PC-9 (cell line): ENCODE measurements at regions not wholly inside any gene's neighbourhood (a gene's known extent, or its start where the extent isn't known, plus 50 kb on each side); places are given as distances from the start of the nearest gene placed in this dataset.
A peak's percentile ranks its signal among the peaks of the same experiment; 100 is the strongest.

Experiments used
- BruUV-seq: library from RNA; stranded (reverse); fragments of 400-500 nt; replicated peaks from 2 replicates; lab custom pipeline; 2021; lab: Mats Ljungman, UMichigan
- CTCF ChIA-PET: fragments of 300-600 bp; sonication (Branson Sonifier 250); formaldehyde crosslinking; loops from one replicate; lab custom pipeline; 2022; ENCODE audit warnings: antibody characterized with exemption; lab: Charles Lee
- POLR2A ChIA-PET: fragments of 300-600 bp; sonication (Branson Sonifier 250); formaldehyde crosslinking; loops from one replicate; lab custom pipeline; 2022; ENCODE audit warnings: antibody characterized with exemption; ENCODE audit not compliant: unreplicated experiment; lab: Charles Lee
- DNase-seq, 2 experiments: peaks; one replicate each; pipeline versions ENCODE4 v3.0.0 to v3.0.0-alpha.2; 2015 to 2022; ENCODE audit warnings: mixed read lengths in 1 of 2
- H2AFZ ChIP-seq: fragments of 200-600 bp; sonication (generic); 2 replicates; pipeline ENCODE4 v1.8.1; 2017; ENCODE audit warnings: antibody characterized with exemption
- H3F3A ChIP-seq: fragments of 200-600 bp; sonication (generic); 2 replicates; pipeline ENCODE4 v1.8.1; 2017; ENCODE audit warnings: antibody characterized with exemption, mild to moderate bottlenecking, low read depth; ENCODE audit not compliant: insufficient read depth
- H3K27ac ChIP-seq: fragments of 200-600 bp; sonication (generic); 2 replicates; pipeline ENCODE4 v1.6.1; 2016; ENCODE audit warnings: mixed run types
- H3K27me3 ChIP-seq: fragments of 200-600 bp; sonication (generic); 2 replicates; pipeline ENCODE4 v1.6.1; 2016; ENCODE audit warnings: low read depth, mixed run types; ENCODE audit not compliant: insufficient read depth
- H3K36me3 ChIP-seq: fragments of 200-600 bp; sonication (generic); 2 replicates; pipeline ENCODE4 v1.6.1; 2016; ENCODE audit warnings: low read depth, mixed run types
- H3K4me1 ChIP-seq: fragments of 200-600 bp; sonication (generic); replicated peaks from 2 replicates; pipeline ENCODE4 v1.6.1; 2016; ENCODE audit warnings: mixed run types; ENCODE audit not compliant: insufficient read depth
- H3K4me2 ChIP-seq: fragments of 200-600 bp; sonication (generic); 2 replicates; pipeline ENCODE4 v1.6.1; 2017; ENCODE audit warnings: mixed run types
- H3K4me3 ChIP-seq: fragments of 200-600 bp; sonication (generic); 2 replicates; pipeline ENCODE4 v1.6.1; 2016; ENCODE audit warnings: mixed run types
- H3K79me2 ChIP-seq: fragments of 200-600 bp; sonication (generic); 2 replicates; pipeline ENCODE4 v1.6.1; 2017; ENCODE audit warnings: low read depth, mixed run types
- H3K9me2 ChIP-seq: fragments of 200-600 bp; sonication (generic); 2 replicates; pipeline ENCODE4 v1.8.1; 2017; ENCODE audit warnings: mild to moderate bottlenecking; ENCODE audit not compliant: insufficient read depth
- H3K9me3 ChIP-seq: fragments of 200-600 bp; sonication (generic); 2 replicates; pipeline ENCODE4 v1.8.1; 2016; ENCODE audit warnings: low read depth; ENCODE audit not compliant: insufficient read depth
- H4K20me1 ChIP-seq: fragments of 200-600 bp; sonication (generic); 2 replicates; pipeline ENCODE4 v1.8.1; 2017; ENCODE audit not compliant: insufficient read depth
- CTCF ChIP-seq: fragments of 200-600 bp; sonication (generic); conservative IDR thresholded peaks from 2 replicates; pipeline ENCODE4 v1.6.1; 2017; ENCODE audit warnings: mixed run types, antibody characterized with exemption, mild to moderate bottlenecking, moderate library complexity
- EZH2 ChIP-seq: fragments of 200-600 bp; sonication (generic); IDR thresholded peaks from 2 replicates; pipeline ENCODE4 v1.8.0; 2017; ENCODE audit warnings: antibody characterized with exemption, low read depth
- intact Hi-C: fragments of 100-400 bp; cut with micrococcal nuclease; formaldehyde crosslinking; loops from one replicate; pipeline ENCODE4 v1.10.0; 2022; ENCODE audit not compliant: unreplicated experiment

GRCh38 chr11:79940165-79940564 is 499.3 kb upstream of the TENM4 start:
- no peaks in the 10 kb centered on the region for H3K9me3 ChIP-seq
- no peak overlapping the region for H3K27ac ChIP-seq
- no peak overlapping the region for H2AFZ ChIP-seq
- POLR2A ChIA-PET, result no interaction called here
- no peaks in the 10 kb centered on the region for H3K27me3 ChIP-seq
- no peaks in the 10 kb centered on the region for H3F3A ChIP-seq
- no peaks in the 10 kb centered on the region for H4K20me1 ChIP-seq
- H3K4me1 ChIP-seq, result no peaks in the 10 kb centered on the region
- CTCF ChIA-PET, result no interaction called here
- H3K4me3 ChIP-seq, result no peak overlapping the region
- H3K36me3 ChIP-seq, result no peaks in the 10 kb centered on the region
- intact Hi-C loops, result no loop called here
- TF ChIP-seq CTCF (no peak), EZH2 (no peak)
- H3K9me2 ChIP-seq, result no peaks in the 10 kb centered on the region
- H3K4me2 ChIP-seq, result no peak overlapping the region
- peak in 1 of 2 experiments; percentile 65 for DNase-seq
- no TSS peak for BruUV-seq
- H3K79me2 ChIP-seq, result no peaks in the 10 kb centered on the region

DNA sequence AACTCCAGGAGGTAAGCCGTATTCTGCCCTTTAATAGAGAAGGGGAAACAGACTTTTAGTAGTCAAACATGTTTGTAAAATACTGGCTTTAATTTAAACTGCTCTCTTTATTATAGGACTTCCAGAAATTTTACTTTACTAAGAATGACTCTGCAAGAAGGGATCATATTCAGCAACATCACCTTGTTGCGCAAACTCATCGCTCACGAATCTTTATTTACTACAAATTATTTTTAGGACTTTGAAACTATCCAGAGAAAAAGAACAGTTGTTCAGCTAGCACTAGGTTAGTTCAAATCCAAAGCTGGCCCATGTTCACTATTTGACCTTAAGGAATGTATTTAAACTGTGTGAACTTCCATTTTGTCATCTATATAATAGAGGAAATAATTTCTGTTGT is 498.3 kb upstream of the TENM4 start:
- no peak for TF ChIP-seq EZH2
- TF ChIP-seq CTCF, result no peak
- no TSS peak for BruUV-seq
- H3K9me2 ChIP-seq, result no peaks in the 10 kb centered on the region

GRCh38 chr11:79937676-79938334 is 497.0 kb upstream of the TENM4 start:
- H2AFZ ChIP-seq, result no peak overlapping the region
- H3K27me3 ChIP-seq, result no peaks in the 10 kb centered on the region
- no peaks in the 10 kb centered on the region for H3K79me2 ChIP-seq
- POLR2A ChIA-PET, result no interaction called here
- DNase-seq, result no peak
- no peaks in the 10 kb centered on the region for H3K36me3 ChIP-seq
- H4K20me1 ChIP-seq, result no peaks in the 10 kb centered on the region
- no peaks in the 10 kb centered on the region for H3F3A ChIP-seq
- BruUV-seq, result no TSS peak
- no peaks in the 10 kb centered on the region for H3K4me1 ChIP-seq
- H3K4me3 ChIP-seq, result no peak overlapping the region
- H3K27ac ChIP-seq, result no peak overlapping the region
- H3K9me2 ChIP-seq, result no peaks in the 10 kb centered on the region
- CTCF ChIA-PET, result no interaction called here
- intact Hi-C loops, result no loop called here
- no peak for TF ChIP-seq CTCF
- TF ChIP-seq EZH2, result no peak
- H3K4me2 ChIP-seq, result no peak overlapping the region
- H3K9me3 ChIP-seq, result no peaks in the 10 kb centered on the region

More for the DNA sequence above, 498.3 kb upstream of the TENM4 start:
- Histone ChIP-seq H4K20me1 (no peaks in the 10 kb centered on the region), H2AFZ (no peak overlapping the region), H3K9me3 (no peaks in the 10 kb centered on the region), H3K27ac (no peak overlapping the region), H3F3A (no peaks in the 10 kb centered on the region), H3K27me3 (no peaks in the 10 kb centered on the region), H3K36me3 (no peaks in the 10 kb centered on the region), H3K79me2 (no peaks in the 10 kb centered on the region), H3K4me3 (no peak overlapping the region), H3K4me1 (no peaks in the 10 kb centered on the region), H3K4me2 (no peak overlapping the region)
- ChIA-PET POLR2A (no interaction called here), CTCF (no interaction called here)
- intact Hi-C loops, result no loop called here
- DNase-seq, result no peak
